ENCODE measurements at regions not wholly inside any gene's neighbourhood (a gene's known extent, or its start where the extent isn't known, plus 50 kb on each side); places are given as distances from the start of the nearest gene placed in this dataset.

DNA sequence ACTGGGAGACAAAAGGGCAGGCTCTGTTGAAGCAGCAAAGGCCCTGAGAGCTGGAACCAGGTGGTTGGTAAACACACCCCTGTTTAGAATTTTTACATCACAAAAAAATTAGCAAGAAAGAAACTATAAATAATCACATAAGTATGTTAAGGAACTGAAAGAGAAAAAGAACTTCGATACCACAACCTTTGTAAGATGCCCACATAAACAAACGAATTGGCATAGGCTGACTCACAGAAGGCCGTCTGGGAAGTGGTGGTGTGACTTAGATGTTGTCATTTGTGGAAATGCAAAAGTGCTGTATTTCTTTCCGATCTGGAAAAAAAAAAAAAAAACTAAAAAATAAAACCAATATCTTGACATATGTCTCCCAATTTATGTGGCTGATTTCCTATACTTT lies 235.1 kb downstream of the USP46 start:
- Histone ChIP-seq H4K20me1 (replicated peaks in 1 of 2; ENCODE audit: control insufficient read depth in 1 of 2, insufficient read depth in 2 of 2, low read length in 2 of 2) (no peaks in the 10 kb centered on the region), H3K23me2 (ENCODE audit: low read depth, low read length) (peaks cover 1% of the 10 kb centered on the region; the same call in 1 of the 2 replicates), H3K4me1 (replicated peaks in 1 of 4; ENCODE audit: control insufficient read depth in 3 of 4, insufficient read depth in 4 of 4, low read length in 3 of 4) (no peaks in the 10 kb centered on the region), H2AK5ac (ENCODE audit: low read depth, low read length) (no peak overlapping the region), H3K79me2 (ENCODE audit: control insufficient read depth in 1 of 2, insufficient read depth in 2 of 2, low read length in 2 of 2) (no peaks in the 10 kb centered on the region), H2BK120ac (replicated peaks; ENCODE audit: low read depth, low read length) (no peak overlapping the region), H3K4me2 (ENCODE audit: insufficient read depth in 1 of 2, low read depth in 2 of 2, low read length in 2 of 2) (no peak overlapping the region), H2BK12ac (ENCODE audit: low read depth, low read length) (no peak overlapping the region), H3K27ac (ENCODE audit: low read depth, low read length) (no peak overlapping the region), H3K56ac (replicated peaks; ENCODE audit: insufficient read length, low read depth, low read length) (no peak overlapping the region), H3K79me1 (ENCODE audit: low read depth, low read length) (no peaks in the 10 kb centered on the region), H2BK5ac (ENCODE audit: low read depth, low read length) (no peak overlapping the region), H3K18ac (ENCODE audit: extremely low read depth, low read length) (no peak overlapping the region), H2BK20ac (ENCODE audit: low read length) (no peak overlapping the region), H3K9me3 (ENCODE audit: insufficient read depth in 2 of 2, low read depth in 1 of 2, low read length in 1 of 2) (peaks cover 0 to 3% of the 10 kb centered on the region in 2 experiments; a peak in 2 of 4 replicates), H3K36me3 (ENCODE audit: control insufficient read depth in 2 of 4, insufficient read depth in 4 of 4, low read length in 3 of 4) (no peaks in the 10 kb centered on the region), H3K27me3 (replicated peaks in 1 of 4; ENCODE audit: control insufficient read depth in 3 of 4, extremely low read depth in 1 of 4, insufficient read depth in 3 of 4, low read length in 3 of 4) (no peaks in the 10 kb centered on the region), H2AFZ (ENCODE audit: low read length) (0 out of 2 replicates have a peak overlapping the region, but pooled peaks have one; percentile 33), H4K5ac (ENCODE audit: insufficient read length, low read depth, low read length) (no peak overlapping the region), H2BK15ac (ENCODE audit: low read length) (no peak overlapping the region), H3K4ac (replicated peaks; ENCODE audit: insufficient read length, low read depth, low read length) (no peak overlapping the region), H4K91ac (replicated peaks; ENCODE audit: insufficient read length, low read length) (no peak overlapping the region), H3K23ac (ENCODE audit: insufficient read length) (no peak overlapping the region), H3K14ac (ENCODE audit: insufficient read length) (no peak overlapping the region), H3K9ac (replicated peaks in 1 of 4; ENCODE audit: extremely low read depth in 1 of 4, low read depth in 3 of 4, low read length in 3 of 4) (no peak overlapping the region), H3K4me3 (ENCODE audit: extremely low read depth in 1 of 4, insufficient read depth in 2 of 4, low read depth in 3 of 4, low read length in 4 of 4) (no peak overlapping the region), H4K8ac (ENCODE audit: extremely low read depth, insufficient read depth, low read length) (no peak overlapping the region; the same call in 1 of the 2 replicates)
- WGBS, 2 experiments (ENCODE audit: extremely low coverage in 1 of 2, insufficient coverage in 1 of 2, insufficient read length in 1 of 2, insufficient replicate concordance in 2 of 2, low coverage in 1 of 2, low lambda C conversion rate in 2 of 2, missing lambda C conversion rate in 1 of 2): 86% methylated on average over 4 of the region's 4 CpGs; no CpG with 5 or more reads in 1 of the 2 experiments
- no peak for DNase-seq (ENCODE audit: low read depth in 1 of 2, low spot score in 2 of 2)
- ChIA-PET CTCF (ENCODE audit: partially characterized antibody) (no interaction called here), POLR2A (ENCODE audit: partially characterized antibody) (no interaction called here)
- peak; percentile 7 for FAIRE-seq
- no peak for TF ChIP-seq SP2 (IDR thresholded peaks at IDR 0.05; ENCODE audit: low read length)

All from H1 (cell line).